ENCODE measurements at regions not wholly inside any gene's neighbourhood (a gene's known extent, or its start where the extent isn't known, plus 50 kb on each side); places are given as distances from the start of the nearest gene placed in this dataset.

DNA sequence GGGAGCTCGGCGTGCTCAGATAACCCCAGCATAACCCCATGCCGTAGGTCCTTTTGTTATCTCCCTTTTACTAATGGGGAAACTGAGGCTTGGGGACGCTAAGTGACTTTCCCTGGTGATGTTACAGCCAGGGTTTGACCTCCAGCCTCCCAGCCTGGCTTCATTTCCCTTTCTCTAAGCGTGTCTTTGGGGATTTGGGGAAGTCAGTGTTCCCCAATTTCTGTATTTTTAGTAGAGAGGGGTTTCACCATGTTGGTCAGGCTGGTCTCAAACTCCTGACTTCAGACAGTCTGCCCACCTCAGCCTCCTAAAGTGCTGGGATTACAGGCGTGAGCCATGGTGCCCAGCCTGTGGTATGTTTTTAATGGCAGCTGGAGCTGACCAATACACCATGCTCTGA, 85.4 kb downstream of the PHETA1 start:
- Histone ChIP-seq H3K4me2 (ENCODE audit: low read length) (no peak overlapping the region), H3K36me3 (ENCODE audit: control insufficient read depth in 1 of 2, insufficient read depth in 2 of 2, low read length in 2 of 2) (no peaks in the 10 kb centered on the region), H2BK5ac (ENCODE audit: low read depth, low read length, poor library complexity) (no peak overlapping the region), H2BK120ac (ENCODE audit: insufficient read depth, low read length, poor library complexity) (no peak overlapping the region), H2AK5ac (ENCODE audit: low read length) (no peak overlapping the region), H3K4me1 (ENCODE audit: control insufficient read depth in 1 of 2, insufficient read depth in 2 of 2, low read length in 2 of 2) (no peaks in the 10 kb centered on the region), H3K9ac (ENCODE audit: low read length) (no peak overlapping the region), H3K4ac (ENCODE audit: low read depth, low read length) (no peak overlapping the region), H3K27me3 (ENCODE audit: insufficient read depth, low read length) (no peaks in the 10 kb centered on the region), H2BK12ac (ENCODE audit: low read length) (no peak overlapping the region), H3K23ac (ENCODE audit: low read length) (no peak overlapping the region), H3K79me1 (ENCODE audit: low read length) (no peaks in the 10 kb centered on the region), H4K12ac (ENCODE audit: low read depth, low read length) (no peak overlapping the region), H4K8ac (ENCODE audit: low read depth, low read length) (no peak overlapping the region), H3K14ac (ENCODE audit: low read length) (no peak overlapping the region), H4K91ac (ENCODE audit: low read depth, low read length) (no peak overlapping the region), H3K4me3 (ENCODE audit: low read depth, low read length) (no peak overlapping the region), H3K18ac (ENCODE audit: low read length) (no peak overlapping the region), H2AFZ (ENCODE audit: insufficient read depth, low read length, poor library complexity) (no peak overlapping the region), H3K27ac (ENCODE audit: low read depth, low read length) (no peak overlapping the region), H3K9me3 (ENCODE audit: insufficient read depth, low read depth, low read length) (no peaks in the 10 kb centered on the region), H3K79me2 (ENCODE audit: control insufficient read depth, insufficient read depth, low read length, poor library complexity) (no peaks in the 10 kb centered on the region)
- no CpG with 5 or more reads among the region's 6 CpGs for WGBS (ENCODE audit: extremely low coverage, insufficient coverage, insufficient read length)
- DNase-seq, result no peak

DNA sequence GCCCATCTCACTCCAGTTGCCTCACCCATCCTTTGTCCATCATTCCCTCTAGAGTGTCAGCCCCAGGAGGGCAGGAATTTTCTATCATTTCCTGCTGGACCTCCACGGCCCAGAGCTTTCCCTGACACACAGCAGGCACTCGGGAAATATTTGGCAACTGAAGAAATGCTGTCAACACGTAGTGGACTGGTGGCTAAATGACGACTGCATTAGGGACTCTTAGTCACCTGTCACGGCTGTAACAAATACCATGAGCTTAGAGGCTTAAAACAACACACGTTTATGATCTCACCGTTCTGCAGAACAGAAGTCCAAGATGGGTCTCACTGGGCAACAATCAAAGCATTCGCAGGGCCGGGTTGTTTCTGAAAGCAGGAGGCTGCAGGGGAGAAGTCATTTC, 91.3 kb downstream of the PHETA1 start:
- H3K4ac ChIP-seq (ENCODE audit: low read depth, low read length), result no peak overlapping the region

DNA sequence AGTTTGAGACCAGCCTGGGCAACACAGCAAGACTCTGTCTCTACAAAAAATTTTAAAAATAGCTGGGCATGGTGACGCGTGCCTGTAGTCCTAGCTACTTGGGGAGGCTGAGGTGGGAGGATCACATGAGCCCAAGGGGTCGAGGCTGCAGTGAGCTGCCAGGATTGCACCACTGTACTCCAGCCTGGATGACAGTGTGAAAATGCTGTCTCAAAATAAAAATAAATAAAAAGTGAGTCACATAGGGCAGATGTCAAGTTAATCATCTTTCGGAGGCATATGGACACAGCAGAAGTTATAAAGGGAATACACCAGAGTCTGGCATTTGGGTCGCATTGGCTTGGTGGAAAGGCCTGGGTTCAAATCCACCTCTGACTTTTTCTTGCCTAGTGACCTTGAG, 92.7 kb downstream of the PHETA1 start:
- Histone ChIP-seq H3K79me1 (ENCODE audit: low read length) (peaks cover 2% of the 10 kb centered on the region), H3K79me2 (ENCODE audit: control insufficient read depth, insufficient read depth, low read length, poor library complexity) (no peaks in the 10 kb centered on the region), H2AFZ (ENCODE audit: insufficient read depth, low read length, poor library complexity) (no peak overlapping the region), H3K23ac (ENCODE audit: low read length) (no peak overlapping the region), H3K4me2 (ENCODE audit: low read length) (no peak overlapping the region), H4K12ac (ENCODE audit: low read depth, low read length) (no peak overlapping the region), H2AK5ac (ENCODE audit: low read length) (no peak overlapping the region), H4K91ac (ENCODE audit: low read depth, low read length) (no peak overlapping the region), H3K4me3 (ENCODE audit: low read depth, low read length) (no peak overlapping the region), H3K18ac (ENCODE audit: low read length) (no peak overlapping the region), H3K4me1 (ENCODE audit: control insufficient read depth in 1 of 2, insufficient read depth in 2 of 2, low read length in 2 of 2) (peaks cover 3 to 5% of the 10 kb centered on the region in 2 experiments), H3K9me3 (ENCODE audit: insufficient read depth, low read depth, low read length) (peaks cover 2% of the 10 kb centered on the region), H3K4ac (ENCODE audit: low read depth, low read length) (no peak overlapping the region), H2BK12ac (ENCODE audit: low read length) (no peak overlapping the region), H3K9ac (ENCODE audit: low read length) (no peak overlapping the region), H3K27ac (ENCODE audit: low read depth, low read length) (no peak overlapping the region), H3K14ac (ENCODE audit: low read length) (no peak overlapping the region), H2BK120ac (ENCODE audit: insufficient read depth, low read length, poor library complexity) (no peak overlapping the region), H2BK5ac (ENCODE audit: low read depth, low read length, poor library complexity) (no peak overlapping the region), H3K36me3 (ENCODE audit: control insufficient read depth in 1 of 2, insufficient read depth in 2 of 2, low read length in 2 of 2) (no peaks in the 10 kb centered on the region), H3K27me3 (ENCODE audit: insufficient read depth, low read length) (no peaks in the 10 kb centered on the region), H4K8ac (ENCODE audit: low read depth, low read length) (no peak overlapping the region)
- no peak for DNase-seq
- no CpG with 5 or more reads among the region's 5 CpGs for WGBS (ENCODE audit: extremely low coverage, insufficient coverage, insufficient read length)

More for the DNA sequence above, 91.3 kb downstream of the PHETA1 start:
- Histone ChIP-seq H3K4me1 (ENCODE audit: control insufficient read depth in 1 of 2, insufficient read depth in 2 of 2, low read length in 2 of 2) (peaks cover 3 to 5% of the 10 kb centered on the region in 2 experiments), H4K91ac (ENCODE audit: low read depth, low read length) (no peak overlapping the region), H3K36me3 (ENCODE audit: control insufficient read depth in 1 of 2, insufficient read depth in 2 of 2, low read length in 2 of 2) (no peaks in the 10 kb centered on the region), H3K4me3 (ENCODE audit: low read depth, low read length) (no peak overlapping the region), H3K9me3 (ENCODE audit: insufficient read depth, low read depth, low read length) (peaks cover 2% of the 10 kb centered on the region), H3K4me2 (ENCODE audit: low read length) (no peak overlapping the region), H3K18ac (ENCODE audit: low read length) (no peak overlapping the region), H2AK5ac (ENCODE audit: low read length) (no peak overlapping the region), H3K9ac (ENCODE audit: low read length) (no peak overlapping the region), H3K27me3 (ENCODE audit: insufficient read depth, low read length) (no peaks in the 10 kb centered on the region), H3K14ac (ENCODE audit: low read length) (no peak overlapping the region), H2BK120ac (ENCODE audit: insufficient read depth, low read length, poor library complexity) (no peak overlapping the region), H2BK5ac (ENCODE audit: low read depth, low read length, poor library complexity) (no peak overlapping the region), H3K79me2 (ENCODE audit: control insufficient read depth, insufficient read depth, low read length, poor library complexity) (no peaks in the 10 kb centered on the region), H2BK12ac (ENCODE audit: low read length) (no peak overlapping the region), H3K23ac (ENCODE audit: low read length) (no peak overlapping the region), H2AFZ (ENCODE audit: insufficient read depth, low read length, poor library complexity) (no peak overlapping the region), H3K79me1 (ENCODE audit: low read length) (peaks cover 2% of the 10 kb centered on the region), H4K12ac (ENCODE audit: low read depth, low read length) (no peak overlapping the region), H3K27ac (ENCODE audit: low read depth, low read length) (no peak overlapping the region), H4K8ac (ENCODE audit: low read depth, low read length) (no peak overlapping the region)
- DNase-seq, result peak in 1 of 2 donors; percentile 23
- no CpG with 5 or more reads among the region's 9 CpGs for WGBS (ENCODE audit: extremely low coverage, insufficient coverage, insufficient read length)

DNA sequence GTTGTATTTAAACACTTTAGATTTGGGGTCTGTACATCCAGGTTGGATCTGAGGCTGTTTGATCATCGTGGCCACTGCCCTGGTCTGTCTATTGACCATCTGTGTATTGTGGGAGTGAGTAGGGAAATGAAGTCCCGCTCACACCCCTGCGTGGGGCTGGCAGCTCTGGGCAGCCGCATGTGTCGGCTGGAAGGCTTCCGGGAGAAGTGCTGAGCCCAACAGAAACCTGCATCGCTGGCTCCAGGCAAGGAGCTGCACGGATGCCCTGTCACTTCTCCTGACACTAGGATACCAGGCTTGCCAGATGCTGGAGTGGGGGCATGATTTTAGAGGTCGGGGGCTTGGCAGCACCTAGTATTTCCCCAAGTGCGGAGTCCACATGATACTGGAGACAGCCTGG, 93.6 kb downstream of the PHETA1 start:
- Histone ChIP-seq H3K27ac (ENCODE audit: low read depth, low read length) (no peak overlapping the region), H3K27me3 (ENCODE audit: insufficient read depth, low read length) (no peaks in the 10 kb centered on the region), H3K4me1 (ENCODE audit: control insufficient read depth in 1 of 2, insufficient read depth in 2 of 2, low read length in 2 of 2) (peaks cover 3 to 5% of the 10 kb centered on the region in 2 experiments), H4K8ac (ENCODE audit: low read depth, low read length) (no peak overlapping the region), H4K91ac (ENCODE audit: low read depth, low read length) (no peak overlapping the region), H4K12ac (ENCODE audit: low read depth, low read length) (no peak overlapping the region), H2BK12ac (ENCODE audit: low read length) (no peak overlapping the region), H3K4ac (ENCODE audit: low read depth, low read length) (no peak overlapping the region), H3K4me2 (ENCODE audit: low read length) (no peak overlapping the region), H3K36me3 (ENCODE audit: control insufficient read depth in 1 of 2, insufficient read depth in 2 of 2, low read length in 2 of 2) (no peaks in the 10 kb centered on the region), H3K79me1 (ENCODE audit: low read length) (peaks cover 2% of the 10 kb centered on the region), H3K79me2 (ENCODE audit: control insufficient read depth, insufficient read depth, low read length, poor library complexity) (no peaks in the 10 kb centered on the region), H3K9ac (ENCODE audit: low read length) (no peak overlapping the region), H3K9me3 (ENCODE audit: insufficient read depth, low read depth, low read length) (peaks cover 2% of the 10 kb centered on the region), H2BK120ac (ENCODE audit: insufficient read depth, low read length, poor library complexity) (no peak overlapping the region), H2AFZ (ENCODE audit: insufficient read depth, low read length, poor library complexity) (no peak overlapping the region), H2AK5ac (ENCODE audit: low read length) (no peak overlapping the region), H2BK5ac (ENCODE audit: low read depth, low read length, poor library complexity) (no peak overlapping the region), H3K18ac (ENCODE audit: low read length) (no peak overlapping the region), H3K23ac (ENCODE audit: low read length) (no peak overlapping the region), H3K4me3 (ENCODE audit: low read depth, low read length) (no peak overlapping the region), H3K14ac (ENCODE audit: low read length) (no peak overlapping the region)
- no peak for DNase-seq
- no CpG with 5 or more reads among the region's 10 CpGs for WGBS (ENCODE audit: extremely low coverage, insufficient coverage, insufficient read length)
